A673 (cell line): ENCODE measurements at regions not wholly inside any gene's neighbourhood (a gene's known extent, or its start where the extent isn't known, plus 50 kb on each side); places are given as distances from the start of the nearest gene placed in this dataset.

Source experiments
- CTCF ChIP-seq: fragments of 300-800, 200-600 bp; sonication (generic); conservative IDR thresholded peaks from 2 replicates; pipeline ENCODE4 v1.5.1; 2017; ENCODE audit warnings: low read depth, mild to moderate bottlenecking, antibody characterized with exemption, low read length, moderate library complexity, mixed read lengths
- EZH2 ChIP-seq: fragments of 200-600 bp; sonication (generic); IDR thresholded peaks from 2 replicates; pipeline ENCODE4 v1.6.1; 2017; ENCODE audit warnings: borderline replicate concordance, low read depth, mild to moderate bottlenecking, mixed read lengths, antibody characterized with exemption, low read length; ENCODE audit not compliant: poor library complexity, severe bottlenecking

- TF ChIP-seq CTCF (no peak), EZH2 (no peak)
These were observed 648.3 kb upstream of the BRINP3 start for GRCh38 chr1:191125950-191126349.
